ENCODE measurements at regions not wholly inside any gene's neighbourhood (a gene's known extent, or its start where the extent isn't known, plus 50 kb on each side); places are given as distances from the start of the nearest gene placed in this dataset.

GRCh38 chr6:165791306-165791705, 128.3 kb upstream of the PDE10A start:
- Histone ChIP-seq H3K79me2 (ENCODE audit: insufficient read depth, low read length) (no peaks in the 10 kb centered on the region), H3K4me3 (ENCODE audit: insufficient read depth, low read depth, low read length) (no peak overlapping the region), H3K9me3 (ENCODE audit: insufficient read depth, low read depth, low read length) (peaks cover 3% of the 10 kb centered on the region), H3K27me3 (ENCODE audit: insufficient read depth, low read length) (no peaks in the 10 kb centered on the region), H3K27ac (ENCODE audit: low read depth, low read length) (no peak overlapping the region), H3K4me1 (ENCODE audit: insufficient read depth, low read length) (no peaks in the 10 kb centered on the region), H3K36me3 (ENCODE audit: insufficient read depth, low read length) (no peaks in the 10 kb centered on the region), H2AFZ (ENCODE audit: low read depth, low read length) (no peak overlapping the region), H4K20me1 (ENCODE audit: insufficient read depth, low read length) (no peaks in the 10 kb centered on the region), H3K9ac (ENCODE audit: low read length) (no peak overlapping the region), H3K4me2 (ENCODE audit: low read length) (no peak overlapping the region)
- TF ChIP-seq, protein P1, sequence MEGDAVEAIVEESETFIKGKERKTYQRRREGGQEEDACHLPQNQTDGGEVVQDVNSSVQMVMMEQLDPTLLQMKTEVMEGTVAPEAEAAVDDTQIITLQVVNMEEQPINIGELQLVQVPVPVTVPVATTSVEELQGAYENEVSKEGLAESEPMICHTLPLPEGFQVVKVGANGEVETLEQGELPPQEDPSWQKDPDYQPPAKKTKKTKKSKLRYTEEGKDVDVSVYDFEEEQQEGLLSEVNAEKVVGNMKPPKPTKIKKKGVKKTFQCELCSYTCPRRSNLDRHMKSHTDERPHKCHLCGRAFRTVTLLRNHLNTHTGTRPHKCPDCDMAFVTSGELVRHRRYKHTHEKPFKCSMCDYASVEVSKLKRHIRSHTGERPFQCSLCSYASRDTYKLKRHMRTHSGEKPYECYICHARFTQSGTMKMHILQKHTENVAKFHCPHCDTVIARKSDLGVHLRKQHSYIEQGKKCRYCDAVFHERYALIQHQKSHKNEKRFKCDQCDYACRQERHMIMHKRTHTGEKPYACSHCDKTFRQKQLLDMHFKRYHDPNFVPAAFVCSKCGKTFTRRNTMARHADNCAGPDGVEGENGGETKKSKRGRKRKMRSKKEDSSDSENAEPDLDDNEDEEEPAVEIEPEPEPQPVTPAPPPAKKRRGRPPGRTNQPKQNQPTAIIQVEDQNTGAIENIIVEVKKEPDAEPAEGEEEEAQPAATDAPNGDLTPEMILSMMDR (IDR thresholded peaks at IDR 0.05; ENCODE audit: insufficient read depth, low read depth, low read length), result no peak
- TF ChIP-seq EZH2 (IDR thresholded peaks at IDR 0.05; ENCODE audit: insufficient read depth, low read length), result no peak
- Mint-ChIP-seq H3K27ac (ENCODE audit: unreplicated experiment) (no peak overlapping the region), H3K36me3 (ENCODE audit: low read depth, unreplicated experiment) (no peaks in the 10 kb centered on the region), H3K9me3 (ENCODE audit: unreplicated experiment) (no peaks in the 10 kb centered on the region), H3K4me3 (ENCODE audit: unreplicated experiment) (no peak overlapping the region), H3K27me3 (ENCODE audit: low read depth, unreplicated experiment) (peaks cover 9% of the 10 kb centered on the region), H3K4me1 (ENCODE audit: low read depth, unreplicated experiment) (no peaks in the 10 kb centered on the region)
- FAIRE-seq (no peak), DNase-seq (ENCODE audit: low read depth) (no peak)

DNA sequence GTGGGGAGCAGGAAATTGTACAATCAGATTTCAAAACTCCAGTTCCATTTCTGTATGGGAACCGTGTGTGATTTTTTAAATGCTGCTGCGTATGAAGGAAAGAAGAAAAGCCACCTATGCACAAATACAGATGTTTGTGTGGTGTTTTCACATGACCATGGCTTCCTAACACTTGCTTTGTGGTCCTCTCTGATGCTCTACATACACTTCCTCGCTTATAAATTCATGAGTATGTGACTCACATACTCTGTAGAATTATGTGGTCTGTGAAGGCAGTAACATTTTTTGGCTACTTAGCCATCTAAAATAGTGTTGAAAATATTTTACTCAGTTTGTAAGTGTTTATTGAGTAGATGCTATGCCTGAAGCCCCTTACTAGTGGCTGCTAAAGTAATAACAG, 119.8 kb upstream of the PDE10A start:
- no peaks in the 10 kb centered on the region for H3K4me1 Mint-ChIP-seq (ENCODE audit: low read depth, unreplicated experiment)
- H3K27me3 Mint-ChIP-seq (ENCODE audit: low read depth, unreplicated experiment), result peaks cover 16% of the 10 kb centered on the region
- Histone ChIP-seq H3K27ac (ENCODE audit: low read depth, low read length) (no peak overlapping the region), H3K9me3 (ENCODE audit: insufficient read depth, low read depth, low read length) (no peaks in the 10 kb centered on the region), H3K36me3 (ENCODE audit: insufficient read depth, low read length) (no peaks in the 10 kb centered on the region), H2AFZ (ENCODE audit: low read depth, low read length) (no peak overlapping the region), H3K27me3 (ENCODE audit: insufficient read depth, low read length) (no peaks in the 10 kb centered on the region), H3K79me2 (ENCODE audit: insufficient read depth, low read length) (no peaks in the 10 kb centered on the region), H4K20me1 (ENCODE audit: insufficient read depth, low read length) (no peaks in the 10 kb centered on the region), H3K4me1 (ENCODE audit: insufficient read depth, low read length) (no peaks in the 10 kb centered on the region), H3K9ac (ENCODE audit: low read length) (no peak overlapping the region), H3K4me3 (ENCODE audit: insufficient read depth, low read depth, low read length) (no peak overlapping the region), H3K4me2 (ENCODE audit: low read length) (no peak overlapping the region)
- H3K4me3 Mint-ChIP-seq (ENCODE audit: unreplicated experiment), result no peak overlapping the region
- no peaks in the 10 kb centered on the region for H3K36me3 Mint-ChIP-seq (ENCODE audit: low read depth, unreplicated experiment)
- TF ChIP-seq EZH2 (IDR thresholded peaks at IDR 0.05; ENCODE audit: insufficient read depth, low read length), result no peak
- H3K9me3 Mint-ChIP-seq (ENCODE audit: unreplicated experiment), result no peaks in the 10 kb centered on the region
- DNase-seq (ENCODE audit: low read depth), result no peak
- no peak overlapping the region for H3K27ac Mint-ChIP-seq (ENCODE audit: unreplicated experiment)
- FAIRE-seq, result no peak

DNA sequence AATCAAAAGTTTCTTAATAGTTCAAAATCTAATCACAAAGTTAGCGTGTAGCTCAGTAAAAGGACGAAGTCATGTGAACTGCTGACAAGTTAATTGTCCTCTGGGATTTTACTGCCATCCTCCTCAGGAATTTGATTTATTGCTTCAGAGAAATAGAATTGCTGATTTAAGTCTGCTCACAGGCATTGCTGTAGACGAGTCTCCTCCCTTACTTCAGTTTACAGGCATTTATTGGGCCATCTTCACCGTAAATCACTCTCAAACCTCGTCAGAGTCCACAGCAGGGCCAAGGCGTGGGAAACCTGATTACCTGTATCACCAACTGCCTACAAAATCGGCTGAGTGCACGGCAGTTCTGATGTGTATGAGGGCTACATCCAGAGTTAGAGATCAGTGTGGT, 119.1 kb upstream of the PDE10A start:
- Histone ChIP-seq H4K20me1 (ENCODE audit: insufficient read depth, low read length) (no peaks in the 10 kb centered on the region), H3K36me3 (ENCODE audit: insufficient read depth, low read length) (no peaks in the 10 kb centered on the region), H3K4me2 (ENCODE audit: low read length) (no peak overlapping the region), H2AFZ (ENCODE audit: low read depth, low read length) (no peak overlapping the region), H3K4me1 (ENCODE audit: insufficient read depth, low read length) (no peaks in the 10 kb centered on the region), H3K9me3 (ENCODE audit: insufficient read depth, low read depth, low read length) (no peaks in the 10 kb centered on the region), H3K9ac (ENCODE audit: low read length) (no peak overlapping the region), H3K27ac (ENCODE audit: low read depth, low read length) (no peak overlapping the region), H3K4me3 (ENCODE audit: insufficient read depth, low read depth, low read length) (no peak overlapping the region), H3K27me3 (ENCODE audit: insufficient read depth, low read length) (no peaks in the 10 kb centered on the region), H3K79me2 (ENCODE audit: insufficient read depth, low read length) (no peaks in the 10 kb centered on the region)
- TF ChIP-seq, protein P1 (IDR thresholded peaks at IDR 0.05; ENCODE audit: insufficient read depth, low read depth, low read length), result no peak
- no peak for TF ChIP-seq EZH2 (IDR thresholded peaks at IDR 0.05; ENCODE audit: insufficient read depth, low read length)
- Mint-ChIP-seq H3K9me3 (ENCODE audit: unreplicated experiment) (no peaks in the 10 kb centered on the region), H3K27me3 (ENCODE audit: low read depth, unreplicated experiment) (peaks cover 17% of the 10 kb centered on the region), H3K4me3 (ENCODE audit: unreplicated experiment) (no peak overlapping the region), H3K27ac (ENCODE audit: unreplicated experiment) (no peak overlapping the region), H3K36me3 (ENCODE audit: low read depth, unreplicated experiment) (no peaks in the 10 kb centered on the region), H3K4me1 (ENCODE audit: low read depth, unreplicated experiment) (no peaks in the 10 kb centered on the region)
- DNase-seq (ENCODE audit: low read depth) (no peak), FAIRE-seq (no peak)
